ENCODE measurements at regions not wholly inside any gene's neighbourhood (a gene's known extent, or its start where the extent isn't known, plus 50 kb on each side); places are given as distances from the start of the nearest gene placed in this dataset.

DNA sequence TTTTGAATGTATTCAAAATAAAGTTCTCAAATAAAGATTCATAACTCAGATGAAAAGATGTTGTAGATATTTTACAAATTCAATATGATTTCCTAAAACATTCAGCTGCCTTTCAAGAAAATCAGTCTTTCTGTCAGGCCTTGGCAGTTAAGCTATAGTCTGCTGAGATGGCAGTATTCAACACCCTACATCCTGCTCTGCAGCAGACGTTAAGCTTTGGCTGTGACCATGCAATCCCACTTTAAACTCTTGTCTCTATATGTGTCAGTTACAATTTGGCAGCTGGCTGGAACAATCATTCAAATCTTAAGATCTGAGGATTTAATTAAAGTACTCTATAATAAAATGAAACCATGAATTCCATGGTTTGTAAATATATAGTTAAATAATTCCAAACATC is 567.3 kb upstream of the ZNF804A start:
- TF ChIP-seq CTCF (IDR thresholded peaks at IDR 0.05) (no peak), POLR2A (IDR thresholded peaks at IDR 0.05) (no peak)

Measured in vagina (tissue), 2 donors.